ENCODE measurements at regions not wholly inside any gene's neighbourhood (a gene's known extent, or its start where the extent isn't known, plus 50 kb on each side); places are given as distances from the start of the nearest gene placed in this dataset.

DNA sequence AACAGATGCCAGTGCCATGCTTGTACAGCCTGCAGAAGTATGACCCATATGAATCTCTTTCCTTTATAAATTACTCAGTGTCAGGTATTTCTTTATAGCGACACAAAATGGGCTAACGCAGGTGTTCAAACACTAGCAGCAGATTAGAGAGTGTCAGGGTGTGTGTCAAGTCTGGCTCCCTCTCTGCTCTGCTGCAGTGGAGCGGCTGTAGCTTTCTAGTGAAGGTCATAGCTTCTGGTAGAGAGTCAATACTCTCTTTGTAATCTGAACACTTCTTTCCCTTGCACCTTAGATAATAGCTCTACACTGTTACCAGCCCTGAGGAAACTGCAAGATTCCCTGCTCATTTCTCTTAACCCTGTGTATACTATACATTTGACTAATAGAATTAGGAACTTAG is 483.2 kb upstream of the TGFBR2 start (continued):
- TF ChIP-seq, protein P1, sequence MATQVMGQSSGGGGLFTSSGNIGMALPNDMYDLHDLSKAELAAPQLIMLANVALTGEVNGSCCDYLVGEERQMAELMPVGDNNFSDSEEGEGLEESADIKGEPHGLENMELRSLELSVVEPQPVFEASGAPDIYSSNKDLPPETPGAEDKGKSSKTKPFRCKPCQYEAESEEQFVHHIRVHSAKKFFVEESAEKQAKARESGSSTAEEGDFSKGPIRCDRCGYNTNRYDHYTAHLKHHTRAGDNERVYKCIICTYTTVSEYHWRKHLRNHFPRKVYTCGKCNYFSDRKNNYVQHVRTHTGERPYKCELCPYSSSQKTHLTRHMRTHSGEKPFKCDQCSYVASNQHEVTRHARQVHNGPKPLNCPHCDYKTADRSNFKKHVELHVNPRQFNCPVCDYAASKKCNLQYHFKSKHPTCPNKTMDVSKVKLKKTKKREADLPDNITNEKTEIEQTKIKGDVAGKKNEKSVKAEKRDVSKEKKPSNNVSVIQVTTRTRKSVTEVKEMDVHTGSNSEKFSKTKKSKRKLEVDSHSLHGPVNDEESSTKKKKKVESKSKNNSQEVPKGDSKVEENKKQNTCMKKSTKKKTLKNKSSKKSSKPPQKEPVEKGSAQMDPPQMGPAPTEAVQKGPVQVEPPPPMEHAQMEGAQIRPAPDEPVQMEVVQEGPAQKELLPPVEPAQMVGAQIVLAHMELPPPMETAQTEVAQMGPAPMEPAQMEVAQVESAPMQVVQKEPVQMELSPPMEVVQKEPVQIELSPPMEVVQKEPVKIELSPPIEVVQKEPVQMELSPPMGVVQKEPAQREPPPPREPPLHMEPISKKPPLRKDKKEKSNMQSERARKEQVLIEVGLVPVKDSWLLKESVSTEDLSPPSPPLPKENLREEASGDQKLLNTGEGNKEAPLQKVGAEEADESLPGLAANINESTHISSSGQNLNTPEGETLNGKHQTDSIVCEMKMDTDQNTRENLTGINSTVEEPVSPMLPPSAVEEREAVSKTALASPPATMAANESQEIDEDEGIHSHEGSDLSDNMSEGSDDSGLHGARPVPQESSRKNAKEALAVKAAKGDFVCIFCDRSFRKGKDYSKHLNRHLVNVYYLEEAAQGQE (IDR thresholded peaks at IDR 0.05; ENCODE audit: unreplicated experiment) = no peak
- no peak for TF ChIP-seq EZH2 (IDR thresholded peaks at IDR 0.05; ENCODE audit: low read depth, unreplicated experiment)
- TF ChIP-seq, protein P2, sequence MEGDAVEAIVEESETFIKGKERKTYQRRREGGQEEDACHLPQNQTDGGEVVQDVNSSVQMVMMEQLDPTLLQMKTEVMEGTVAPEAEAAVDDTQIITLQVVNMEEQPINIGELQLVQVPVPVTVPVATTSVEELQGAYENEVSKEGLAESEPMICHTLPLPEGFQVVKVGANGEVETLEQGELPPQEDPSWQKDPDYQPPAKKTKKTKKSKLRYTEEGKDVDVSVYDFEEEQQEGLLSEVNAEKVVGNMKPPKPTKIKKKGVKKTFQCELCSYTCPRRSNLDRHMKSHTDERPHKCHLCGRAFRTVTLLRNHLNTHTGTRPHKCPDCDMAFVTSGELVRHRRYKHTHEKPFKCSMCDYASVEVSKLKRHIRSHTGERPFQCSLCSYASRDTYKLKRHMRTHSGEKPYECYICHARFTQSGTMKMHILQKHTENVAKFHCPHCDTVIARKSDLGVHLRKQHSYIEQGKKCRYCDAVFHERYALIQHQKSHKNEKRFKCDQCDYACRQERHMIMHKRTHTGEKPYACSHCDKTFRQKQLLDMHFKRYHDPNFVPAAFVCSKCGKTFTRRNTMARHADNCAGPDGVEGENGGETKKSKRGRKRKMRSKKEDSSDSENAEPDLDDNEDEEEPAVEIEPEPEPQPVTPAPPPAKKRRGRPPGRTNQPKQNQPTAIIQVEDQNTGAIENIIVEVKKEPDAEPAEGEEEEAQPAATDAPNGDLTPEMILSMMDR (conservative IDR thresholded peaks at IDR 0.05; ENCODE audit: low read depth in 2 of 2) = no peak
- no peak for TF ChIP-seq EZH2phosphoT487 (IDR thresholded peaks at IDR 0.05; ENCODE audit: unreplicated experiment)

DNA sequence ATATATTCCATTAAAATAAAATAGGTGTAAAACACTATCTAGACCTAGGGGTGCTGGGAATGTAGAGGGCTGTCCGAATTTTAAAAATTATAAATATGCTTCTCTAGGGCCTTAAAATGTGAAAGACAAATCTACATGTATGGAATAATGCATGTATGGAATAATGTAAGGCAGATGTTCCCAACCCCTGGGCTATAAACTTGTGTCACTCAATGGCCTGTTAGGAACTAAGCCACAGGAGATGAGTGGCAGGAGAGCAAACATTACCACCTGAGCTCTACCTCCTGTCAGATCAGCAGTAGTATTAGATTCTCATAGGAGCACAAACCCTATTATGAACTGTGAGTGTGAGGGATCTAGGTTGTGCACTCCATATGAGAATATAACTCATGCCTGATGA is 482.6 kb upstream of the TGFBR2 start:
- Histone ChIP-seq H3K27ac (ENCODE audit: low read depth) (no peak overlapping the region), H3K79me2 (replicated peaks; ENCODE audit: insufficient read depth) (no peaks in the 10 kb centered on the region), H3K4me2 (no peak overlapping the region), H2AFZ (no peak overlapping the region), H3K36me3 (ENCODE audit: insufficient read depth) (no peaks in the 10 kb centered on the region), H4K20me1 (replicated peaks; ENCODE audit: insufficient read depth) (no peaks in the 10 kb centered on the region), H3K4me3 (no peak overlapping the region), H3K4me1 (ENCODE audit: insufficient read depth) (peaks cover 3% of the 10 kb centered on the region; the same call in 1 of the 2 replicates), H3K27me3 (ENCODE audit: insufficient read depth) (no peaks in the 10 kb centered on the region), H3K9me2 (ENCODE audit: insufficient read depth) (no peaks in the 10 kb centered on the region), H3F3A (replicated peaks; ENCODE audit: low read depth) (no peaks in the 10 kb centered on the region)
- peaks cover 2% of the 10 kb centered on the region for H3K27me3 Mint-ChIP-seq (ENCODE audit: insufficient read depth, low read depth, poor library complexity)
- DNase-seq (ENCODE audit: low spot score) (no peak), ATAC-seq (no peak)
- H3K27ac Mint-ChIP-seq = no peak overlapping the region
- H3K4me3 Mint-ChIP-seq = no peak overlapping the region
- no peaks in the 10 kb centered on the region for H3K36me3 Mint-ChIP-seq (ENCODE audit: low read depth)
- peaks cover 8% of the 10 kb centered on the region for H3K4me1 Mint-ChIP-seq
- H3K9me3 Mint-ChIP-seq = peaks cover 12% of the 10 kb centered on the region; the same call in 2 of the 3 replicates
- TF ChIP-seq STAT1 (IDR thresholded peaks at IDR 0.05; ENCODE audit: unreplicated experiment) = no peak
- no peak for TF ChIP-seq NANOG (IDR thresholded peaks at IDR 0.05; ENCODE audit: borderline replicate concordance)
- no peak for TF ChIP-seq JUNB (IDR thresholded peaks at IDR 0.05; ENCODE audit: unreplicated experiment)
- TF ChIP-seq ZNF331 (CRISPR knock-in tag; IDR thresholded peaks at IDR 0.05; ENCODE audit: low read depth) = no peak
- no peak for TF ChIP-seq ZNF114 (CRISPR knock-in tag; IDR thresholded peaks at IDR 0.05)
- TF ChIP-seq, protein P1 (IDR thresholded peaks at IDR 0.05; ENCODE audit: unreplicated experiment) = no peak
- TF ChIP-seq CREB1 (CRISPR knock-in tag; IDR thresholded peaks at IDR 0.05; ENCODE audit: low read depth) = no peak
- TF ChIP-seq EZH2phosphoT487 (IDR thresholded peaks at IDR 0.05; ENCODE audit: unreplicated experiment) = no peak
- TF ChIP-seq, protein P2 (conservative IDR thresholded peaks at IDR 0.05; ENCODE audit: low read depth in 2 of 2) = no peak

Measured in GM23338 (cell line).